ENCODE measurements at regions not wholly inside any gene's neighbourhood (a gene's known extent, or its start where the extent isn't known, plus 50 kb on each side); places are given as distances from the start of the nearest gene placed in this dataset.

DNA sequence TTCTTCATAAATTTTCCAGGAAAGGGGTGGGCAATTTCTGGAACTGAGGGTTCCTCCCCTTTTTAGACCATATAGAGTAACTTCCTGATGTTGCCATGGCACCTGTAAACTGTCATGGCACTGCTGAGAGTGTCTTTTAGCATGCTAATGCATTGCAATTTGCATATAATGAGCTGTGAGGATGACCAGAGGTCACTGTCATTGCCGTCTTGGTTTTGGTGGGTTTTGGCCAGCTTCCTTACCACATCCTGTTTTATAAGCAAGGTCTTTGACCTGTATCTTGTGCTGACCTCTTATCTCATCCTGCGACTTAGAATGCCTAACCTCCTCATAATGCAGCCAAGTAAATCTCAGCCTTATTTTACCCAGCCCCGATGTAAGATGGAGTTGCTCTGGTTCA, 577.8 kb downstream of the NLGN4X start:
- Histone ChIP-seq H3K9me2 (replicated peaks; ENCODE audit: low read depth, low read length) (no peaks in the 10 kb centered on the region), H3K4me1 (ENCODE audit: insufficient read depth, low read length, poor library complexity, severe bottlenecking) (no peaks in the 10 kb centered on the region), H3K4me2 (ENCODE audit: low read depth, low read length, poor library complexity, severe bottlenecking) (no peak overlapping the region), H3K27me3 (ENCODE audit: insufficient read depth, low read length, poor library complexity, severe bottlenecking) (no peaks in the 10 kb centered on the region), H3K36me3 (ENCODE audit: insufficient read depth, low read length) (no peaks in the 10 kb centered on the region), H3K9me3 (ENCODE audit: insufficient read depth, low read depth, low read length) (no peaks in the 10 kb centered on the region), H4K20me1 (ENCODE audit: insufficient read depth, low read length, poor library complexity, severe bottlenecking) (no peaks in the 10 kb centered on the region), H3K79me2 (ENCODE audit: insufficient read depth, low read length) (no peaks in the 10 kb centered on the region), H3F3A (ENCODE audit: low read depth) (no peaks in the 10 kb centered on the region), H3K4me3 (ENCODE audit: low read length, poor library complexity, severe bottlenecking) (no peak overlapping the region), H2AFZ (ENCODE audit: low read length) (no peak overlapping the region), H3K9ac (ENCODE audit: low read depth, low read length, poor library complexity, severe bottlenecking) (no peak overlapping the region)
- TF ChIP-seq, protein P1, sequence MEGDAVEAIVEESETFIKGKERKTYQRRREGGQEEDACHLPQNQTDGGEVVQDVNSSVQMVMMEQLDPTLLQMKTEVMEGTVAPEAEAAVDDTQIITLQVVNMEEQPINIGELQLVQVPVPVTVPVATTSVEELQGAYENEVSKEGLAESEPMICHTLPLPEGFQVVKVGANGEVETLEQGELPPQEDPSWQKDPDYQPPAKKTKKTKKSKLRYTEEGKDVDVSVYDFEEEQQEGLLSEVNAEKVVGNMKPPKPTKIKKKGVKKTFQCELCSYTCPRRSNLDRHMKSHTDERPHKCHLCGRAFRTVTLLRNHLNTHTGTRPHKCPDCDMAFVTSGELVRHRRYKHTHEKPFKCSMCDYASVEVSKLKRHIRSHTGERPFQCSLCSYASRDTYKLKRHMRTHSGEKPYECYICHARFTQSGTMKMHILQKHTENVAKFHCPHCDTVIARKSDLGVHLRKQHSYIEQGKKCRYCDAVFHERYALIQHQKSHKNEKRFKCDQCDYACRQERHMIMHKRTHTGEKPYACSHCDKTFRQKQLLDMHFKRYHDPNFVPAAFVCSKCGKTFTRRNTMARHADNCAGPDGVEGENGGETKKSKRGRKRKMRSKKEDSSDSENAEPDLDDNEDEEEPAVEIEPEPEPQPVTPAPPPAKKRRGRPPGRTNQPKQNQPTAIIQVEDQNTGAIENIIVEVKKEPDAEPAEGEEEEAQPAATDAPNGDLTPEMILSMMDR (conservative IDR thresholded peaks at IDR 0.05; ENCODE audit: low read length) = no peak
- no peak for TF ChIP-seq EZH2phosphoT487 (IDR thresholded peaks at IDR 0.05; ENCODE audit: borderline replicate concordance)

DNA sequence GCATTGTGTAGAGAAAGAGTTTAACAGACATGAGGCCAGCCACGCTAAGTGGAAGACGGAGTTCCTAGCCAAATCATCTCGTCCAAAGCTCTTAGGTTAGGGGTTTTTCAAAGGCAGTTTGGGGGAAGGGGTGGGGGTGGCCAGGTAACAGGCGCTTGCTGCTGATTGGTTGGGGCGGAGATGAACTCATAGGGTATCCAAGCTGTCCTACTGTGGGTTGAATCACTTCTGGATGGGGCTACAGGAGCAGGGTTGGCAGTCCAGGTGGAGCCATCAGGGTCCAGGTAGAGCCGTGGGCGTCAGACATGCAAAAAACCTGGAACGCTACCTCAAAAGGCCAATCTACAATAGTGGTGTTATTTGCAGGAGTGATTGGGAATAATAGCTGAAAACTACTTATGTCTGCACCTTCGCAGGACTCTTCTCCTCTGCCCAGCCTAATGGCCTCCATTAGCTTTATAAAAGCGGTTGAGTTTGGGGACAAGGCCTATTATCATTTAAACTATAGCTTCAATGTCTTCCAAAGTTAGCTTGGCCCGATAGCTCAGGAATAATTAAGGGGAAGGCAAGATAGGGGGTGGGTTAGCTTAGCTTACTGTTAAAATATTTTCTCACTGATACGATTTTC, 579.6 kb downstream of the NLGN4X start:
- Histone ChIP-seq H3K9me3 (ENCODE audit: insufficient read depth, low read depth, low read length) (no peaks in the 10 kb centered on the region), H3K9me2 (replicated peaks; ENCODE audit: low read depth, low read length) (no peaks in the 10 kb centered on the region), H3K27me3 (ENCODE audit: insufficient read depth, low read length, poor library complexity, severe bottlenecking) (no peaks in the 10 kb centered on the region), H3F3A (ENCODE audit: low read depth) (no peaks in the 10 kb centered on the region), H3K4me3 (ENCODE audit: low read length, poor library complexity, severe bottlenecking) (no peak overlapping the region), H3K36me3 (ENCODE audit: insufficient read depth, low read length) (no peaks in the 10 kb centered on the region), H3K9ac (ENCODE audit: low read depth, low read length, poor library complexity, severe bottlenecking) (no peak overlapping the region), H4K20me1 (ENCODE audit: insufficient read depth, low read length, poor library complexity, severe bottlenecking) (no peaks in the 10 kb centered on the region), H3K4me1 (ENCODE audit: insufficient read depth, low read length, poor library complexity, severe bottlenecking) (no peaks in the 10 kb centered on the region), H3K79me2 (ENCODE audit: insufficient read depth, low read length) (no peaks in the 10 kb centered on the region), H3K4me2 (ENCODE audit: low read depth, low read length, poor library complexity, severe bottlenecking) (no peak overlapping the region), H2AFZ (ENCODE audit: low read length) (no peak overlapping the region)
- TF ChIP-seq, protein P1 (conservative IDR thresholded peaks at IDR 0.05; ENCODE audit: low read length) = no peak
- no peak for TF ChIP-seq EZH2phosphoT487 (IDR thresholded peaks at IDR 0.05; ENCODE audit: borderline replicate concordance)

DNA sequence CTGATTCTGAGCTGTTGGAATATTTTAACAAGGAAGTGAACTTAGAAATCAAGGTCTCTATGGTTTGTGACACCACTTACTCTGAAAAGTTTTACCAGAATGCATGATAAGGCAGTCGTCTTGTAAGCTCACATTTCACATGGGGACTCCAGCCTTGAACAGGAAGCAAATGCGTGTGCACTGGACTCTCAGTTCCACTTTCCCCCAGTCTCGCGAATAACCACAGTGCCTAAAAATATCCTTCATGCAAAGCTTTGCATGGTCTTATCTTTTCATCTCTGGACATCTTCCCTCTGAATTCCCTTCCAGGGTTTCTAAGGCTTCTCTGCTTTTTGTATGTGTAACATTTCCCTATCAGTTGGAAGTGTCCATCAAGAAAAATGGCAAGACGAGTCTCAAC, 581.8 kb downstream of the NLGN4X start:
- H3K4me2 ChIP-seq (ENCODE audit: low read depth, low read length, poor library complexity, severe bottlenecking) = no peak overlapping the region
- TF ChIP-seq, protein P1 (conservative IDR thresholded peaks at IDR 0.05; ENCODE audit: low read length) = no peak
- no peak for TF ChIP-seq EZH2phosphoT487 (IDR thresholded peaks at IDR 0.05; ENCODE audit: borderline replicate concordance)
- H3K27me3 ChIP-seq (ENCODE audit: insufficient read depth, low read length, poor library complexity, severe bottlenecking) = no peaks in the 10 kb centered on the region
- H3F3A ChIP-seq (ENCODE audit: low read depth) = no peaks in the 10 kb centered on the region
- H4K20me1 ChIP-seq (ENCODE audit: insufficient read depth, low read length, poor library complexity, severe bottlenecking) = no peaks in the 10 kb centered on the region
- no peak overlapping the region for H2AFZ ChIP-seq (ENCODE audit: low read length)
- H3K4me3 ChIP-seq (ENCODE audit: low read length, poor library complexity, severe bottlenecking) = no peak overlapping the region
- H3K9me3 ChIP-seq (ENCODE audit: insufficient read depth, low read depth, low read length) = no peaks in the 10 kb centered on the region
- no peaks in the 10 kb centered on the region for H3K36me3 ChIP-seq (ENCODE audit: insufficient read depth, low read length)
- H3K9ac ChIP-seq (ENCODE audit: low read depth, low read length, poor library complexity, severe bottlenecking) = no peak overlapping the region
- H3K9me2 ChIP-seq (replicated peaks; ENCODE audit: low read depth, low read length) = no peaks in the 10 kb centered on the region
- no peaks in the 10 kb centered on the region for H3K79me2 ChIP-seq (ENCODE audit: insufficient read depth, low read length)
- H3K4me1 ChIP-seq (ENCODE audit: insufficient read depth, low read length, poor library complexity, severe bottlenecking) = no peaks in the 10 kb centered on the region

All from Loucy (cell line).